Ovary (tissue), 7 donors: ENCODE measurements at regions not wholly inside any gene's neighbourhood (a gene's known extent, or its start where the extent isn't known, plus 50 kb on each side); places are given as distances from the start of the nearest gene placed in this dataset.

ENCODE experiments used
- DNase-seq, 5 donors: peaks; one replicate each; pipeline ENCODE4 v3.0.0-alpha.2; 2019 to 2020
- H3K27ac ChIP-seq, 2 donors: fragments of 200-600 bp; one replicate each; pipeline versions ENCODE4 v1.5.1 to v1.8.0; 2019 to 2022
- H3K27me3 ChIP-seq: fragments of 200-600 bp; one replicate; pipeline ENCODE4 v1.8.0; 2022
- H3K36me3 ChIP-seq: fragments of 200-600 bp; sonication (generic); one replicate; pipeline ENCODE4 v1.5.1; 2019
- H3K4me1 ChIP-seq: one replicate; pipeline ENCODE4 v1.8.1; 2013; ENCODE audit warnings: mild to moderate bottlenecking, moderate library complexity; ENCODE audit not compliant: insufficient read depth
- H3K4me3 ChIP-seq: fragments of 200-600 bp; sonication (generic); one replicate; pipeline ENCODE4 v1.5.1; 2017
- H3K9me3 ChIP-seq, 2 donors: fragments of 200-600 bp in 1 of 2; sonication (generic) in 1 of 2; one replicate each; pipeline versions ENCODE4 v1.5.1 to v1.8.1; 2013 to 2019; ENCODE audit warnings: mild to moderate bottlenecking in 1 of 2, moderate library complexity in 1 of 2
- CTCF ChIP-seq, 3 donors: fragments of 450-650 bp in 2 of 3; fragments of 200-600 bp in 1 of 3; IDR thresholded peaks; one replicate each; pipeline versions ENCODE4 v1.5.1 to v1.8.0; 2016 to 2022; ENCODE audit warnings: antibody characterized with exemption in 3 of 3, mild to moderate bottlenecking in 1 of 3
- EP300 ChIP-seq: sonication (generic); formaldehyde crosslinking; IDR thresholded peaks from one replicate; pipeline ENCODE4 v1.6.1; 2017; ENCODE audit warnings: antibody characterized with exemption
- POLR2A ChIP-seq: fragments of 450-650 bp; IDR thresholded peaks from one replicate; pipeline ENCODE4 v1.6.1; 2017; ENCODE audit warnings: antibody characterized with exemption, mild to moderate bottlenecking, moderate library complexity
- WGBS, 3 donors: extraction: QIAGEN DNeasy Blood & Tissue Kit in 1 of 3; methylation state at CpG; one replicate each; pipeline versions ENCODE4 v1.1.5 to v1.1.7; 2013 to 2017; 5-methylcytosine and 5-hydroxymethylcytosine counted together
- intact Hi-C, 4 donors: fragments of 100-400 bp; cut with DNase I; formaldehyde crosslinking; loops; one replicate each; pipeline versions ENCODE4 v1.11.0 to v1.15.1; 2022 to 2023
- donor health status: DM: no; HTN: no; CAD: no; lungs with moderate emphysema.
- donor health status: DM: no; HTN: no; CAD: no.
- donor health status: Bipolar disorder and iron deficiency.
- donor health status: DM: no; HTN: no; CAD: no.
- donor health status: DM: yes; HTN: yes; CAD: no.

GRCh38 chr3:84224262-84224661 lies 734.5 kb upstream of the CADM2 start:
- Histone ChIP-seq H3K36me3 (no peaks in the 10 kb centered on the region), H3K27ac (no peak overlapping the region), H3K4me1 (no peaks in the 10 kb centered on the region), H3K27me3 (no peaks in the 10 kb centered on the region), H3K9me3 (no peaks in the 10 kb centered on the region), H3K4me3 (no peak overlapping the region)
- DNase-seq: no peak
- TF ChIP-seq EP300 (no peak), POLR2A (no peak), CTCF (IDR thresholded peaks at IDR 0.05) (no peak)
- 72 to 84% (median 83%) methylated on average over 2 of the region's 2 CpGs for WGBS, 3 donors
- intact Hi-C loops: no loop called here

GRCh38 chr3:84236261-84236660 lies 722.5 kb upstream of the CADM2 start:
- intact Hi-C loops: no loop called here
- Histone ChIP-seq H3K4me1 (no peaks in the 10 kb centered on the region), H3K27ac (no peak overlapping the region), H3K9me3 (no peaks in the 10 kb centered on the region), H3K36me3 (no peaks in the 10 kb centered on the region), H3K4me3 (no peak overlapping the region), H3K27me3 (no peaks in the 10 kb centered on the region)
- TF ChIP-seq CTCF (IDR thresholded peaks at IDR 0.05): no peak
- no peak for TF ChIP-seq POLR2A
- TF ChIP-seq EP300: no peak
- DNase-seq: no peak
- WGBS, 3 donors: 39 to 68% (median 47%) methylated on average over 4 of the region's 4 CpGs

GRCh38 chr3:84245789-84246188 lies 713.0 kb upstream of the CADM2 start:
- intact Hi-C loops: no loop called here
- no peak overlapping the region for H3K4me3 ChIP-seq

GRCh38 chr3:84260596-84260995 lies 698.2 kb upstream of the CADM2 start:
- no peaks in the 10 kb centered on the region for H3K27me3 ChIP-seq
- H3K9me3 ChIP-seq: no peaks in the 10 kb centered on the region
- intact Hi-C loops: no loop called here
- H3K4me3 ChIP-seq: no peak overlapping the region
- no peak for TF ChIP-seq EP300
- TF ChIP-seq CTCF (IDR thresholded peaks at IDR 0.05): no peak
- TF ChIP-seq POLR2A: no peak
- H3K36me3 ChIP-seq: no peaks in the 10 kb centered on the region
- no peak overlapping the region for H3K27ac ChIP-seq
- no peak for DNase-seq
- 70 to 79% (median 79%) methylated on average over 3 of the region's 3 CpGs for WGBS, 3 donors
- no peaks in the 10 kb centered on the region for H3K4me1 ChIP-seq

More at GRCh38 chr3:84245789-84246188, 713.0 kb upstream of the CADM2 start:
- no peak for TF ChIP-seq EP300
- TF ChIP-seq CTCF (IDR thresholded peaks at IDR 0.05): no peak
- no peak for TF ChIP-seq POLR2A
- Histone ChIP-seq H3K4me1 (no peaks in the 10 kb centered on the region), H3K27me3 (no peaks in the 10 kb centered on the region), H3K36me3 (no peaks in the 10 kb centered on the region), H3K27ac (no peak overlapping the region), H3K9me3 (no peaks in the 10 kb centered on the region)
- WGBS, 3 donors: 35 to 72% (median 69%) methylated on average over 1 of the region's 1 CpG
- DNase-seq: no peak

GRCh38 chr3:84265768-84266167 lies 693.0 kb upstream of the CADM2 start:
- TF ChIP-seq EP300 (no peak), CTCF (IDR thresholded peaks at IDR 0.05) (no peak), POLR2A (no peak)
- Histone ChIP-seq H3K27me3 (no peaks in the 10 kb centered on the region), H3K4me1 (no peaks in the 10 kb centered on the region), H3K9me3 (no peaks in the 10 kb centered on the region), H3K27ac (no peak overlapping the region), H3K4me3 (no peak overlapping the region), H3K36me3 (no peaks in the 10 kb centered on the region)
- intact Hi-C loops: no loop called here
- 79 to 87% (median 85%) methylated on average over 4 of the region's 4 CpGs for WGBS, 3 donors
- no peak for DNase-seq
